ENCODE measurements at regions not wholly inside any gene's neighbourhood (a gene's known extent, or its start where the extent isn't known, plus 50 kb on each side); places are given as distances from the start of the nearest gene placed in this dataset.

DNA sequence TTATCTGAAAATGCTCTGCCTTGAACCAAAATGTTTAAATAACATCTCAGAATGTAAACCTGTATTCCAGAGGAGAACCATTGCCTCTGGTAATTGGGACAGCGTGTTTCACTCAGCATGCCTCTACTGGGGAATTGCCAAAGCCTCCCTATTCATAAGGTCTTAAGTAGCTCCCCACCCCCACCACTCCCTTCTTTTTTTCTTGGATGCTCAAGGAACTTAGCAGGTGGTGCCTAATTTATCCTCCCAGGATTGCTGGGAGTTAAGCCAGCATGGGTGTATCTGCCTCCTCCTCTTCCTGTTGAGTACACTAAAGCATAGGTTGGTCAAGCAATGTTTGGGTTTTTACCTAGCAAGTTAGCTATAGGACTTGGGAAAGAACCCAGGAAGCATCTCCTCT, 220.2 kb downstream of the DMAC1 start:
- TF ChIP-seq, protein P1, sequence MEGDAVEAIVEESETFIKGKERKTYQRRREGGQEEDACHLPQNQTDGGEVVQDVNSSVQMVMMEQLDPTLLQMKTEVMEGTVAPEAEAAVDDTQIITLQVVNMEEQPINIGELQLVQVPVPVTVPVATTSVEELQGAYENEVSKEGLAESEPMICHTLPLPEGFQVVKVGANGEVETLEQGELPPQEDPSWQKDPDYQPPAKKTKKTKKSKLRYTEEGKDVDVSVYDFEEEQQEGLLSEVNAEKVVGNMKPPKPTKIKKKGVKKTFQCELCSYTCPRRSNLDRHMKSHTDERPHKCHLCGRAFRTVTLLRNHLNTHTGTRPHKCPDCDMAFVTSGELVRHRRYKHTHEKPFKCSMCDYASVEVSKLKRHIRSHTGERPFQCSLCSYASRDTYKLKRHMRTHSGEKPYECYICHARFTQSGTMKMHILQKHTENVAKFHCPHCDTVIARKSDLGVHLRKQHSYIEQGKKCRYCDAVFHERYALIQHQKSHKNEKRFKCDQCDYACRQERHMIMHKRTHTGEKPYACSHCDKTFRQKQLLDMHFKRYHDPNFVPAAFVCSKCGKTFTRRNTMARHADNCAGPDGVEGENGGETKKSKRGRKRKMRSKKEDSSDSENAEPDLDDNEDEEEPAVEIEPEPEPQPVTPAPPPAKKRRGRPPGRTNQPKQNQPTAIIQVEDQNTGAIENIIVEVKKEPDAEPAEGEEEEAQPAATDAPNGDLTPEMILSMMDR (IDR thresholded peaks at IDR 0.05): no peak
- no peak for TF ChIP-seq POLR2A (IDR thresholded peaks at IDR 0.05)

Data from right lobe of liver (tissue), 4 donors.